GM12878 (cell line): ENCODE measurements at regions not wholly inside any gene's neighbourhood (a gene's known extent, or its start where the extent isn't known, plus 50 kb on each side); places are given as distances from the start of the nearest gene placed in this dataset.
"Not testable (repeated sequence)": the region's sequence is repeated elsewhere in the genome, so short reads cannot be mapped to it uniquely, and the experiment has no call there.

Experiments used
- BRCA1 ChIP-seq: IDR thresholded peaks from 2 replicates; pipeline ENCODE4 v1.6.1; 2011; ENCODE audit warnings: low read depth, low read length, improper control_type of control experiment
- CBFB ChIP-seq: IDR thresholded peaks from 2 replicates; pipeline ENCODE4 v1.6.1; 2016; ENCODE audit warnings: antibody characterized with exemption, low read depth
- CTCF ChIP-seq, 3 experiments: IDR thresholded peaks in 2 of 3; conservative IDR thresholded peaks in 1 of 3; 2 replicates each; pipeline ENCODE4 v1.5.1; 2011; ENCODE audit warnings: low read depth in 3 of 3, low read length in 3 of 3, mild to moderate bottlenecking in 3 of 3, control low read depth in 2 of 3, moderate library complexity in 2 of 3, inconsistent platforms in 1 of 3, mixed read lengths in 1 of 3; ENCODE audit not compliant: control insufficient read depth in 2 of 3, insufficient read depth in 1 of 3; ENCODE audit errors: extremely low read depth in 1 of 3
- POLR2AphosphoS5 ChIP-seq: IDR thresholded peaks from 2 replicates; pipeline ENCODE4 v1.6.1; 2011; ENCODE audit warnings: mild to moderate bottlenecking, low read length, inconsistent platforms

DNA sequence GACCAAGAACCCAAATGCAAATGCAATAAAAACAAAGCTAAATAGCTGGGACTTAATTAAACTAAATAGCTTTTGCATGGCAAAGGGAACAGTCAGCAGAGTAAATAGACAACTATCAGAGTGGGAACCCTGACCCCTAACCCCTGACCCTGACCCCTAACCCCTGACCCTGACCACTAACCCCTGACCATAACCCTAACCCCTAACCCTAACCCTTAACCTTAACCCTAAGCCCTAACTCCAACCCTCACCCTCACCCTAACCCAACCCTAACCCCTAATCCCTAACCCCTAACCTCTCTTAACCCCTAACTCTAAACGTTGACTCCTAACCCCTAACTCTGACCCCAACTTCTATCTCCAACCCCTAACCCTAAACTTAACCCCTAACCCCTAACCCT, 3014.3 kb upstream of the TEKT4 start:
- TF ChIP-seq BRCA1; CTCF (IDR thresholded peaks at IDR 0.05 in 2 of 3, conservative IDR thresholded peaks at IDR 0.05 in 1 of 3; ENCODE audit: control insufficient read depth in 2 of 3, extremely low read depth in 1 of 3, insufficient read depth in 1 of 3, low read depth in 3 of 3, low read length in 3 of 3); POLR2AphosphoS5; CBFB: not testable (repeated sequence)
